ENCODE measurements at regions not wholly inside any gene's neighbourhood (a gene's known extent, or its start where the extent isn't known, plus 50 kb on each side); places are given as distances from the start of the nearest gene placed in this dataset.

DNA sequence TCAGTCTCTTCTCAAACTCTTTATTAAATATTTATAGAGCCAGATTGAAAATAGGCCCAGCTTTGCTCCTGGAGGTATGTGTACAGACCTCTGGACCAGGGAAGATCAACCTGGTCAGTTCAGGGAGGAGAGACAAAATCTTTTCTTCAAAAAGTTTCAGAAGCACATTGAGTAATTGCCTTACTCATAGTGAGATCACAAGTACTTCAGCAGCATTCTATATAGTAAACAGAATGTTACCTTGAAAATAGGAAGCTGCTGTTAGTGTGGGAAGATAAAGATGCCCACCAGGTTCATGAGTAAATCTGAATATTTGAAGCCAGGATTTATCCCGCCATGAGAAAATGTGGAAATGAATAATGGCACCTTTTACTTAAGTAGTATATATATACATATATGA is 665.9 kb upstream of the CITED2 start:
- H3K36me3 ChIP-seq (replicated peaks), result no peaks in the 10 kb centered on the region
- no peaks in the 10 kb centered on the region for H3K27me3 ChIP-seq (ENCODE audit: low read depth)
- in situ Hi-C loops (cut with MboI; ENCODE audit: low sequenced_read_pairs), result no loop called here
- no peaks in the 10 kb centered on the region; the same call in 1 of the 2 replicates for H3K9me3 ChIP-seq
- DNase-seq (ENCODE audit: low spot score in 2 of 2), result no peak
- no peak overlapping the region for H3K4me3 ChIP-seq
- no peaks in the 10 kb centered on the region for H3K4me1 ChIP-seq

DNA sequence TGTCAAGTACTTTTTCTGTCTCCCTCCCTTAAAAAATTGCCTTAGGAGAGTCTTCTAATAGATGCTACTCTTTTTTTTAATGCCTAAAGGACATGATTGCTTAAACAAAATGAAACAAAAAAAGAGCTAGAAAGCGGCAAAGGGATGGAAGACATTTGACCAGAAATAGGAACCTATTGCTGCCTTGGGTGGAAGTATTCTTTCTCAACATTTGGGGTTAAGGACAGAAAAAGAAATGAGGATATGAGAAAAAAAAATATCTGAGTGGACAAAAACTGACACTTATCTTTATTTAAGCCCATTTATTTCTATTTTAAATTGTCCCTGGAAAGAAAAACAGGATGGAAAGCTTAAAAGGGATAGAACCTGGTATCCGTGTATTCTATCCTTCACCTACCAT is 664.9 kb upstream of the CITED2 start:
- H3K9me3 ChIP-seq, result no peaks in the 10 kb centered on the region; the same call in 1 of the 2 replicates
- no peak for DNase-seq (ENCODE audit: low spot score in 2 of 2)
- no peaks in the 10 kb centered on the region for H3K27me3 ChIP-seq (ENCODE audit: low read depth)
- no peaks in the 10 kb centered on the region for H3K36me3 ChIP-seq (replicated peaks)
- H3K4me3 ChIP-seq, result no peak overlapping the region
- in situ Hi-C loops (cut with MboI; ENCODE audit: low sequenced_read_pairs), result no loop called here
- no peaks in the 10 kb centered on the region for H3K4me1 ChIP-seq

DNA sequence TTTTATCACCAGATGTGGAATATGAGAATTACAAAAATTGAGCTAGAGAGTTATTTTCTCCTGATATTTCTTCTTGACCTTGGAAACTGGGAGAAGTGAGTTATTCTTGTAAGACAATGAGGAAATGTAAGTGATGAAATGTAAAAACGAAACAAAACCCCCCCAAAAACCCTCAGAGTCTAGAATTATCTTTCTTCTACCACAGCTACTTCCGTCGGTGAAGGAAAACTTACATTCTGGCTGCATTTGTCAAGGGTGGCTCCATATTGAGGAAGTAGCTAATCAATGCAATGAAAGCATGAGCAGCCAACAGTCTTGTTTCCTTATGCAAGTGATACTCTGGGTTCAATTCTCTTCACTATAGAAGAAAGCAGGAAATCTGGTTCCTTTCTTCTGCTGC is 661.7 kb upstream of the CITED2 start:
- H3K9me3 ChIP-seq, result no peaks in the 10 kb centered on the region; the same call in 1 of the 2 replicates
- H3K4me1 ChIP-seq, result no peaks in the 10 kb centered on the region
- H3K36me3 ChIP-seq (replicated peaks), result no peaks in the 10 kb centered on the region
- H3K4me3 ChIP-seq, result no peak overlapping the region
- no peak for DNase-seq (ENCODE audit: low spot score in 2 of 2)
- H3K27me3 ChIP-seq (ENCODE audit: low read depth), result no peaks in the 10 kb centered on the region
- in situ Hi-C loops (cut with MboI; ENCODE audit: low sequenced_read_pairs), result no loop called here

DNA sequence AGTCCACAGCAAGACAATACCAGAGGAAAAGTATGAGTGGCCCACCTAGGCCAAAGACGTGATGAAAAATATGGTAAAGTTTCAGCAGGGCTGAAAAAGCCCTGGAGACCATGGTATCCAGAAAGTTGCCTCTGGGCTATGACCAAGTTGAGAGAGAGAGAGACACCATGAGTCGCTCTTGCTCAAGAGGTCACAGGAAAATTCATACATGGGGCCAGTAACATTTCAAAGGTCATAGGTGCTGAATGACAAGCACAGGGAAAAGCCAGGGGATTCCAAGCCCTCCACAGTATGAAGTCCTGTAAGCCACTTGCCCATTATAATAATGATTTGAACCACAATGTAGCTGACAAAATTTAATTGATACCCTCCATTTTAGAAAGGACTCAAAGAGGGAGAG is 657.7 kb upstream of the CITED2 start:
- in situ Hi-C loops (cut with MboI; ENCODE audit: low sequenced_read_pairs), result no loop called here
- Histone ChIP-seq H3K36me3 (replicated peaks) (no peaks in the 10 kb centered on the region), H3K9me3 (no peaks in the 10 kb centered on the region; the same call in none of the 2 replicates), H3K27me3 (ENCODE audit: low read depth) (no peaks in the 10 kb centered on the region), H3K4me1 (no peaks in the 10 kb centered on the region), H3K4me3 (no peak overlapping the region)
- DNase-seq (ENCODE audit: low spot score in 2 of 2), result no peak

DNA sequence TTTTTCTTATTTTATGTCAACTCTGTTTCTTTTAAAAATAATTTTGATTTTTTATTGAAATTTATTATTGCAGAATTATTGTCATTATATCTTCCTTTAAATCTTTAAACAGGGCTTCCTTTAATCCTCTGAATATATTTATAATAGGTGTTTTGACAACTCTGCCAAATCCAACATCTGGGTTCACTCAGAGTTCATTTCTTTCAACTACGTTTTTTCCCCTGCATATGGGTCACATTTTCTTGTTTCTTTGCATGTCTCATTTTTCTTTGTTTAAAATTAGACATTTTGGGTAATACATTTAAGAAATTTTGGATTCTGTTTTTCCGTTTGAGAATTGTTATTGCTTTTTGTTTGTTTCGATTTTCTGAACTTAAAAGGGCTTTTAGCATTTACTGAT is 655.1 kb upstream of the CITED2 start:
- no peaks in the 10 kb centered on the region for H3K36me3 ChIP-seq (replicated peaks)
- H3K9me3 ChIP-seq, result no peaks in the 10 kb centered on the region; the same call in 1 of the 2 replicates
- H3K4me3 ChIP-seq, result no peak overlapping the region
- no peak for DNase-seq (ENCODE audit: low spot score in 2 of 2)
- no peaks in the 10 kb centered on the region for H3K4me1 ChIP-seq
- in situ Hi-C loops (cut with MboI; ENCODE audit: low sequenced_read_pairs), result no loop called here
- no peaks in the 10 kb centered on the region for H3K27me3 ChIP-seq (ENCODE audit: low read depth)

DNA sequence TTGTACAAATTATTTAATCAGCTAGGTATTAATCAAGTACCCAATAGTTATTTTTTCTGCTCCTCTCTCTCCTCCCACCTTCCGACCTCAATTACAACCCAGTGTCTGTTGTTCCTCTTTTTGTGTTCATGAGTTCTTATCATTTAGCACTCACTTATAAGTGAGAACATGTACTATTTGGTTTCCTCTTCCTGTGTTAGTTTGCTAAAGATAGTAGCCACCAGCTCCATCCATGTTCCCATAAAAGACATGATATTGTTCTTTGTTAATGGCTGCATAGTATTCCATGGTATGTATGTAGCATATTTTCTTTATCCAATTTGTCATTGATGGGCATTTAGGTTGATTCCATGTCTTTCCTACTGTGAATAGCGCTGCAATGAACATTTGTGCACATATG is 652.8 kb upstream of the CITED2 start:
- Histone ChIP-seq H3K27me3 (ENCODE audit: low read depth) (no peaks in the 10 kb centered on the region), H3K36me3 (replicated peaks) (no peaks in the 10 kb centered on the region), H3K9me3 (no peaks in the 10 kb centered on the region; the same call in 1 of the 2 replicates), H3K4me3 (no peak overlapping the region), H3K4me1 (no peaks in the 10 kb centered on the region)
- in situ Hi-C loops (cut with MboI; ENCODE audit: low sequenced_read_pairs), result no loop called here
- no peak for DNase-seq (ENCODE audit: low spot score in 2 of 2)

DNA sequence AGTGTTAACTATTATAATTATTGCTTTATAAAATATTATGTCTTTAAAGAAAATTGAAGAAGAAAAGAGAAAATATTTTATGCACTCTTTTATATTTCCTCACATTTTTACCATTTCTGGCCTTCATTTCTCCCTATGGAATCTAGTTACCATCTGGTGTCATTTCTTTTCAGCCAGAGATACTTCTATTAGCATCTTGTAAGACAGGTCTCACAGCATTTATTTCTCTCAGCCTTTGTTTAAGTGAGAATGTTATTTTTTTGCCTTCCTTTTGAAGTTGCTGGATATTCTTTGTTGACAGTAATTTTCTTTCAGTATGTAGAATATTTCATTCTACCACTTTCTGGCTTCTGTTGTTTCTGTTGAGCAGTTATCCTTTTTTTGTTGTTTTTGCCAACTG is 652.1 kb upstream of the CITED2 start:
- Histone ChIP-seq H3K9me3 (no peaks in the 10 kb centered on the region; the same call in 1 of the 2 replicates), H3K4me3 (no peak overlapping the region), H3K4me1 (no peaks in the 10 kb centered on the region), H3K36me3 (replicated peaks) (no peaks in the 10 kb centered on the region), H3K27me3 (ENCODE audit: low read depth) (no peaks in the 10 kb centered on the region)
- no peak for DNase-seq (ENCODE audit: low spot score in 2 of 2)
- in situ Hi-C loops (cut with MboI; ENCODE audit: low sequenced_read_pairs), result no loop called here

DNA sequence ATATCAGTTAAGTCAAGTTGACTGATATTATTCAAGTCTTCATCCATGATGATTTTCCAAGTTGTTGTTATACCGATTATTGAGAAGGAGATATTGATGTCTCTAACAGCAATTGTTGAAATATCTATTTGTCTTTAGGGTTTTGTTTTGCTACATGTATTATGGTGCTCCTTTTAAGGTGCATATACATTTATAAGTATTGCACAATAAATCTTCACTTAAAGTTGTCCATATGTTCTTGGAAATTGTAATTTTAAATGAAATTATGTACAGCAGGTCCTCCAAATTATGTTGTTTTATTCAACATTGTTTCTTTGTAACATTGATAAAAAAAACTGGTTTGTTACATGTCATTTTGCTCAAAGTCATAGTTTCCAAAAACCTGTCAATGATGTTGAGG is 650.7 kb upstream of the CITED2 start:
- Histone ChIP-seq H3K4me3 (no peak overlapping the region), H3K4me1 (no peaks in the 10 kb centered on the region), H3K9me3 (peaks cover 3% of the 10 kb centered on the region), H3K36me3 (replicated peaks) (no peaks in the 10 kb centered on the region), H3K27me3 (ENCODE audit: low read depth) (no peaks in the 10 kb centered on the region)
- DNase-seq (ENCODE audit: low spot score in 2 of 2), result no peak
- in situ Hi-C loops (cut with MboI; ENCODE audit: low sequenced_read_pairs), result no loop called here

DNA sequence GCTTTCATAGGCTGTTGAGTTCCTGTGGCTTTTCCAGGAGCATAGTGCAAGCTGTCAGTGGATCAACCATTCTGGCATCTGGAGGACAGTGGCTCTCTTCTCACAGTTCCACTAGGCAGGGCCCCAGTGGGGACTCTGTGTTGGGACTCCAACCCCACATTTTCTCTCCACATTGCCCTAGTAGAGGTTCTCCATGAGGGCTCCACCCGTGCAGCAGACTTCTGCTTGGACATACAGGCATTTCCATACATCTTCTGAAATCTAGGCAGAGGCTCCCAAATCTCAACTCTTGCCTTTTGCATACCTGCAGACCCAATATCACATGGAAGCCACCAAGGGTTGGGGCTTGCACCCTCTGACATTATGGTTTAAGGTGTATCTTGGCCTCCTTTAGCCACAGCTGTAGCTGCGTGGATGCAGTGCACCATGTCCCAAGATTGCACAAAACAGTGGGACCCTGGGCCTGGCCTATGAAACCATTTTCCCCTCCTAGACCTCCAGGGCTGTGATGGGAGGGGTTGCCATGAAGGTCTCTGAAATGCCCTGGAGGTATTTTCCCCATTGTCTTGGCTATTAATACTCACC is 645.9 kb upstream of the CITED2 start:
- H3K9me3 ChIP-seq, result peaks cover 3% of the 10 kb centered on the region
- H3K36me3 ChIP-seq (replicated peaks), result no peaks in the 10 kb centered on the region
- DNase-seq (ENCODE audit: low spot score in 2 of 2), result no peak
- no peaks in the 10 kb centered on the region for H3K4me1 ChIP-seq
- H3K4me3 ChIP-seq, result no peak overlapping the region
- in situ Hi-C loops (cut with MboI; ENCODE audit: low sequenced_read_pairs), result no loop called here
- no peaks in the 10 kb centered on the region for H3K27me3 ChIP-seq (ENCODE audit: low read depth)

DNA sequence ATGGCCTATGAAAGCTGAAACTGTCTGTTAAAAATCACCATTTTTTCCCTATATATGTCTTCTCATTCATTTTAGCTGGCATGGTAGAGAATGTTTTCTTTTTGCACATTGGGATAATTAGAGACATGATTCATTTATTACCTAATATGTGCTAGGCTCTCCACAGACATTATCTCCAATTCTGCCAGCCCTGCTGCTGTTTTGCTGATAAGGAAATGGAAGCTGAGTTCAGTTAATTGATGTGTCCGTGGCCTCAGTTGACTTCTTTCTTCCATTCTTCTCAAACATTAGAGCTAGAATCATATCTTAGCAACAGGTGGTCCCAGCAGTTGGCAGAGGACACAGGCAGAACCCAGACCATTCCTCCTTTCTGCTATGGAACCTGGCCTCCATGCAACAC is 644.1 kb upstream of the CITED2 start:
- no peaks in the 10 kb centered on the region for H3K36me3 ChIP-seq (replicated peaks)
- H3K9me3 ChIP-seq, result peaks cover 3% of the 10 kb centered on the region
- no peak for DNase-seq (ENCODE audit: low spot score in 2 of 2)
- no peaks in the 10 kb centered on the region for H3K4me1 ChIP-seq
- in situ Hi-C loops (cut with MboI; ENCODE audit: low sequenced_read_pairs), result no loop called here
- no peak overlapping the region for H3K4me3 ChIP-seq
- no peaks in the 10 kb centered on the region for H3K27me3 ChIP-seq (ENCODE audit: low read depth)

DNA sequence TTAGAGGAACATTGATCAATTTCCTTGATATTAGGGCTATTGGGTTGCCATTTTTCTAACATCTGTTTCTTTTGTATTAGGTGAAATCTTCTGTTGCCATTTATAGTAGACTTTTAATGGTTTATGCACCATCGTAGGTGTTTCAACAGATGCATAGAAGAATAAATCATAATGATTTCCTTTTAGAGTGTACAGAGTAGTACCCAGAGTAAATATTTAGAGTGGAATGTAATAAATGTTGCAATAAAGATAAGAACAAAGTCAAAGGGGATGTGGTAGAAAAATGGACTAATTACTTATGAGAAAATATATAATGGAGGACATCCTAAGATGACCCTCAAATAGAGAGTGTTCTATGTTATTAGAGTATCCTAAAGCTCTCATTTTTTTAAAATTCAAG is 643.0 kb upstream of the CITED2 start:
- Histone ChIP-seq H3K9me3 (peaks cover 3% of the 10 kb centered on the region), H3K27me3 (ENCODE audit: low read depth) (no peaks in the 10 kb centered on the region), H3K4me1 (no peaks in the 10 kb centered on the region), H3K4me3 (no peak overlapping the region), H3K36me3 (replicated peaks) (no peaks in the 10 kb centered on the region)
- in situ Hi-C loops (cut with MboI; ENCODE audit: low sequenced_read_pairs), result no loop called here
- no peak for DNase-seq (ENCODE audit: low spot score in 2 of 2)

DNA sequence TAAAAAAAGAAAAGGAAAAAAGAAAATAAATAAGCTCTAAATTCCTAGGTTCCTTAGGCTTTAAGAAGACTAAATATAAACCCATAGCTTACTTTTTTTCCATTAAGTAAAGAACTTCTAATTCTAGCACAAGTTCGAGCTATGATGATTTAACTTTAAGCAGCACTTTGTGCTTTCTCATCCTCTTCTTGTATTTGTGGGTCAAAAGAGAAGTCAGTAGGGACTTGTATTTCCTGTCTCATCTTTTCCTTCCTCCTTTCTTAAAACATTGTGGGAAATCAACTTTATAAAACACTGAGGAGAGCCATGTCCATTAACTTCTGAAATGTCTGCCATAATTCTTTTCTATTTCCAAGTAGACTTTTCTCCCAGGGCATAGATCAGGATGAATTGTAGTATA is 637.7 kb upstream of the CITED2 start:
- in situ Hi-C loops (cut with MboI; ENCODE audit: low sequenced_read_pairs), result no loop called here
- no peak overlapping the region for H3K4me3 ChIP-seq
- no peaks in the 10 kb centered on the region for H3K36me3 ChIP-seq (replicated peaks)

DNA sequence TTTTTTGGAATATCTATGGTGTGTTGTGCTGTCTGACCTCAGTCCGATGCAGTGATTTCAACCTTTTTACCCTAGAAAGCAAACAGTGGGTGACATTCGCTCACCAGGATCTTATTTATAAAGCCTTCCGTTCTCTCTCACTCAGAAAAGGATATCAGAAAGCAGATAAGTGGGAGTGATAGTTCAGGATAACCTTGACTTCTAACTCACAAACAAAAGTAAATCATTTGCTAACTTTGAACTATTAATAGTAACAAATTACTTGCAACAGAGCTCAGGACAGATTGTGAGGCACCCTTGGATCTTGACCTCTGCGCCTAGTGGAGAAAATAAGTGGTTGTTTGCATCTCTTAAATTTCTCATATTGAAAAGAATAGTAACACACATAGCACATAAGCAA is 637.1 kb upstream of the CITED2 start:
- Histone ChIP-seq H3K9me3 (no peaks in the 10 kb centered on the region), H3K4me3 (no peak overlapping the region), H3K4me1 (no peaks in the 10 kb centered on the region), H3K36me3 (replicated peaks) (no peaks in the 10 kb centered on the region), H3K27me3 (ENCODE audit: low read depth) (no peaks in the 10 kb centered on the region)
- DNase-seq (ENCODE audit: low spot score in 2 of 2), result no peak
- in situ Hi-C loops (cut with MboI; ENCODE audit: low sequenced_read_pairs), result no loop called here

More for the DNA sequence above, 637.7 kb upstream of the CITED2 start:
- H3K27me3 ChIP-seq (ENCODE audit: low read depth), result no peaks in the 10 kb centered on the region
- no peaks in the 10 kb centered on the region for H3K9me3 ChIP-seq
- no peaks in the 10 kb centered on the region for H3K4me1 ChIP-seq
- DNase-seq (ENCODE audit: low spot score in 2 of 2), result no peak

DNA sequence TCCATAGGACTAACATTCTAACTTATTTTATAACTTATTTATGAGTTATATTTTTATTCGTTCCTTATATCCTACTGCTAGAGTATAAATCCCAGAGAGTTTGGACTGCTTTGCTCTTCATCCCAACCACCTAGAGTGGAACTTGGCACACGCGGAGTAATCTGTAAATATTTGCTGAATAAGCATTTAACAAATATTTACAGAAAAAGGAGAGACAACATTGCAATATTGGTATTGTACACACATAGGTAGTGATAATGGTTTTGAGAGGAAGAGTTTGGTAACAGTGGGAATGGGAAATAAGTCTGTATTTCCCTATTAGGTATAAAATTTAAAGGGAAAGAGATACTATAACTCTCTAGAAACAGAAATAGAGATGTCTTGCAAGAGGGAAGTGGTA is 634.8 kb upstream of the CITED2 start:
- H3K4me3 ChIP-seq, result no peak overlapping the region
- H3K9me3 ChIP-seq, result no peaks in the 10 kb centered on the region
- no peak for DNase-seq (ENCODE audit: low spot score in 2 of 2)
- no peaks in the 10 kb centered on the region for H3K36me3 ChIP-seq (replicated peaks)
- in situ Hi-C loops (cut with MboI; ENCODE audit: low sequenced_read_pairs), result no loop called here
- H3K4me1 ChIP-seq, result no peaks in the 10 kb centered on the region
- H3K27me3 ChIP-seq (ENCODE audit: low read depth), result no peaks in the 10 kb centered on the region

DNA sequence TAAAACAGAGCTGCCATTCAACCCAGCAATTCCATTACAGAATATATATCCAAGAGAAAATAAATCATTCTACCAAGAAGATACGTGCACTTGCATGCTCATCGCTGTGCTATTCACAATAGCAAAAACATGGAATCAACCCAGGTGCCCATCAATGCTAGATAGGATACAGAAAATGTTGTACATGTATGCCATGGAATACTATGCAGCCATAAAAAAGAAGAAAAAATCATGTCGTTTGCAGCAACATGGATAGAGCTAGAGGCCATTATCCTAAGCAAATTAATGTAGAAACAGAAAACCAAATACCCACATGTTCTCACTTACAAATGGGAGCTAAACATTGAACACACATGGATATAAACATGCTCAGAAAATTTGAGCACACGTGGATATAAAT is 633.1 kb upstream of the CITED2 start:
- in situ Hi-C loops (cut with MboI; ENCODE audit: low sequenced_read_pairs), result no loop called here
- Histone ChIP-seq H3K4me1 (peaks cover 11% of the 10 kb centered on the region), H3K36me3 (replicated peaks) (no peaks in the 10 kb centered on the region), H3K9me3 (no peaks in the 10 kb centered on the region; the same call in 1 of the 2 replicates), H3K27me3 (ENCODE audit: low read depth) (no peaks in the 10 kb centered on the region), H3K4me3 (no peak overlapping the region)
- DNase-seq (ENCODE audit: low spot score in 2 of 2), result no peak
